Cardiac muscle cell (in vitro differentiated cells and primary cell): ENCODE measurements at regions not wholly inside any gene's neighbourhood (a gene's known extent, or its start where the extent isn't known, plus 50 kb on each side); places are given as distances from the start of the nearest gene placed in this dataset.

ENCODE experiments used
- DNase-seq, 2 donors: peaks; one replicate each; pipeline versions ENCODE4 v3.0.0 to v3.0.0-alpha.2; 2010 to 2017; ENCODE audit warnings: low read depth in 1 of 2, low spot score in 1 of 2
- H3K27ac ChIP-seq: fragments of 200-600 bp; sonication (generic); 2 replicates; pipeline ENCODE4 v1.5.1; 2016
- H3K27me3 ChIP-seq: fragments of 200-600 bp; sonication (generic); 2 replicates; pipeline ENCODE4 v1.6.0; 2016; ENCODE audit warnings: control low read depth
- H3K36me3 ChIP-seq: fragments of 200-600 bp; sonication (generic); 2 replicates; pipeline ENCODE4 v1.5.1; 2016; ENCODE audit warnings: control low read depth
- H3K4me1 ChIP-seq: fragments of 200-600 bp; sonication (generic); 2 replicates; pipeline ENCODE4 v1.8.1; 2017; ENCODE audit warnings: low read depth, mild to moderate bottlenecking, mixed run types
- H3K4me3 ChIP-seq: fragments of 200-600 bp; sonication (generic); 2 replicates; pipeline ENCODE4 v1.5.1; 2016; ENCODE audit warnings: mild to moderate bottlenecking
- H3K9me3 ChIP-seq: fragments of 200-600 bp; sonication (generic); 2 replicates; pipeline ENCODE4 v1.5.1; 2017; ENCODE audit warnings: low read depth, mild to moderate bottlenecking, control low read depth
- CTCF ChIP-seq: IDR thresholded peaks from 2 replicates; pipeline ENCODE4 v1.5.1; 2012; ENCODE audit warnings: low read depth, mild to moderate bottlenecking, low read length

GRCh38 chr20:58153121-58153520, 75.3 kb downstream of the ANKRD60 start:
- H3K36me3 ChIP-seq, result no peaks in the 10 kb centered on the region
- no peak overlapping the region for H3K27ac ChIP-seq
- no peaks in the 10 kb centered on the region for H3K9me3 ChIP-seq
- no peak for DNase-seq
- H3K4me1 ChIP-seq, result no peaks in the 10 kb centered on the region
- no peak for TF ChIP-seq CTCF
- H3K27me3 ChIP-seq, result peaks cover 41% of the 10 kb centered on the region
- H3K4me3 ChIP-seq, result no peak overlapping the region

- DNase-seq, result peak in 1 of 2 donors; percentile 8
- H3K9me3 ChIP-seq, result no peaks in the 10 kb centered on the region
- H3K4me3 ChIP-seq, result no peak overlapping the region
- peaks cover 41% of the 10 kb centered on the region for H3K27me3 ChIP-seq
- H3K27ac ChIP-seq, result no peak overlapping the region
- no peak for TF ChIP-seq CTCF
- H3K4me1 ChIP-seq, result no peaks in the 10 kb centered on the region
- no peaks in the 10 kb centered on the region for H3K36me3 ChIP-seq
These were observed 77.7 kb downstream of the ANKRD60 start for GRCh38 chr20:58150772-58151171.

- peaks cover 35% of the 10 kb centered on the region for H3K27me3 ChIP-seq
These were observed 78.9 kb downstream of the ANKRD60 start for GRCh38 chr20:58149437-58150091.

GRCh38 chr20:58148891-58149290, 79.6 kb downstream of the ANKRD60 start:
- TF ChIP-seq CTCF, result no peak
- Histone ChIP-seq H3K9me3 (no peaks in the 10 kb centered on the region), H3K4me3 (no peak overlapping the region), H3K27ac (no peak overlapping the region), H3K27me3 (peaks cover 35% of the 10 kb centered on the region), H3K36me3 (no peaks in the 10 kb centered on the region), H3K4me1 (no peaks in the 10 kb centered on the region)
- no peak for DNase-seq

More at GRCh38 chr20:58149437-58150091, 78.9 kb downstream of the ANKRD60 start:
- Histone ChIP-seq H3K9me3 (no peaks in the 10 kb centered on the region), H3K27ac (no peak overlapping the region), H3K4me3 (no peak overlapping the region), H3K36me3 (no peaks in the 10 kb centered on the region), H3K4me1 (no peaks in the 10 kb centered on the region)
- DNase-seq, result no peak
- no peak for TF ChIP-seq CTCF

- Histone ChIP-seq H3K27me3 (peaks cover 35% of the 10 kb centered on the region), H3K4me1 (no peaks in the 10 kb centered on the region), H3K27ac (no peak overlapping the region), H3K9me3 (no peaks in the 10 kb centered on the region), H3K4me3 (no peak overlapping the region), H3K36me3 (no peaks in the 10 kb centered on the region)
- no peak for TF ChIP-seq CTCF
- DNase-seq, result no peak
These were observed 80.7 kb downstream of the ANKRD60 start for GRCh38 chr20:58147628-58148370.
